H9 (cell line): ENCODE measurements at regions not wholly inside any gene's neighbourhood (a gene's known extent, or its start where the extent isn't known, plus 50 kb on each side); places are given as distances from the start of the nearest gene placed in this dataset.

Experiments
- DNase-seq: peaks from one replicate; pipeline ENCODE4 v3.0.0-alpha.2; 2017
- H2AFZ ChIP-seq: one replicate; pipeline ENCODE4 v1.6.1; 2013; ENCODE audit warnings: mild to moderate bottlenecking, low read length, control low read depth, moderate library complexity
- H2AK5ac ChIP-seq: 2 replicates; pipeline ENCODE4 v1.6.1; 2013; ENCODE audit warnings: low read length, control low read depth, mixed read lengths; ENCODE audit not compliant: insufficient read length
- H2BK120ac ChIP-seq: one replicate; pipeline ENCODE4 v1.6.1; 2013; ENCODE audit warnings: low read depth, mild to moderate bottlenecking, low read length, control low read depth, inconsistent platforms; ENCODE audit not compliant: poor library complexity, severe bottlenecking
- H2BK12ac ChIP-seq: 2 replicates; pipeline ENCODE4 v1.6.1; 2013; ENCODE audit warnings: low read length, control low read depth, mixed read lengths, low read depth; ENCODE audit not compliant: insufficient read length
- H2BK15ac ChIP-seq: 2 replicates; pipeline ENCODE4 v1.6.1; 2013; ENCODE audit warnings: low read depth, low read length, control low read depth
- H2BK20ac ChIP-seq: one replicate; pipeline ENCODE4 v1.6.1; 2013; ENCODE audit warnings: low read depth, mild to moderate bottlenecking, low read length, control low read depth, inconsistent platforms; ENCODE audit not compliant: poor library complexity, severe bottlenecking
- H2BK5ac ChIP-seq: 2 replicates; pipeline ENCODE4 v1.6.1; 2013; ENCODE audit warnings: low read length, control low read depth, mixed read lengths; ENCODE audit not compliant: insufficient read length
- H3K14ac ChIP-seq: 2 replicates; pipeline ENCODE4 v1.6.1; 2013; ENCODE audit warnings: low read length, control low read depth; ENCODE audit not compliant: insufficient read depth
- H3K18ac ChIP-seq: 2 replicates; pipeline ENCODE4 v1.6.1; 2013; ENCODE audit warnings: low read depth, mild to moderate bottlenecking, mixed read lengths, low read length, control low read depth; ENCODE audit not compliant: insufficient read length
- H3K23ac ChIP-seq: 2 replicates; pipeline ENCODE4 v1.6.1; 2013; ENCODE audit warnings: low read length, control low read depth, mixed read lengths, low read depth; ENCODE audit not compliant: insufficient read length
- H3K23me2 ChIP-seq: 2 replicates; pipeline ENCODE4 v1.6.1; 2013; ENCODE audit warnings: low read depth, mild to moderate bottlenecking, mixed read lengths, low read length, control low read depth; ENCODE audit not compliant: insufficient read length, poor library complexity, severe bottlenecking
- H3K27ac ChIP-seq: 2 replicates; pipeline ENCODE4 v1.5.1; 2013; ENCODE audit warnings: low read length, control low read depth, mixed read lengths, low read depth; ENCODE audit not compliant: insufficient read length
- H3K27me3 ChIP-seq: 2 replicates; pipeline ENCODE4 v1.6.1; 2013; ENCODE audit warnings: low read length, control low read depth, inconsistent platforms; ENCODE audit not compliant: insufficient read depth
- H3K4ac ChIP-seq: 2 replicates; pipeline ENCODE4 v1.6.1; 2013; ENCODE audit warnings: low read depth, mild to moderate bottlenecking, control low read depth, inconsistent platforms, low read length, moderate library complexity
- H3K4me1 ChIP-seq: 2 replicates; pipeline ENCODE4 v1.6.1; 2013; ENCODE audit warnings: low read length, control low read depth, inconsistent platforms; ENCODE audit not compliant: insufficient read depth
- H3K4me2 ChIP-seq: 2 replicates; pipeline ENCODE4 v1.6.1; 2013; ENCODE audit warnings: low read length, control low read depth, mixed read lengths; ENCODE audit not compliant: insufficient read length, insufficient read depth
- H3K56ac ChIP-seq: 2 replicates; pipeline ENCODE4 v1.6.1; 2013; ENCODE audit warnings: low read depth, mild to moderate bottlenecking, mixed read lengths, low read length, control low read depth; ENCODE audit not compliant: insufficient read length
- H3K79me1 ChIP-seq: 2 replicates; pipeline ENCODE4 v1.6.1; 2013; ENCODE audit warnings: low read depth, mild to moderate bottlenecking, moderate library complexity, low read length, control low read depth, inconsistent platforms; ENCODE audit not compliant: insufficient read depth, poor library complexity, severe bottlenecking
- H3K79me2 ChIP-seq: 2 replicates; pipeline ENCODE4 v1.6.1; 2013; ENCODE audit warnings: low read length, control low read depth, inconsistent platforms; ENCODE audit not compliant: insufficient read depth
- H3K9ac ChIP-seq: 2 replicates; pipeline ENCODE4 v1.6.1; 2013; ENCODE audit warnings: low read length, control low read depth, mixed read lengths; ENCODE audit not compliant: insufficient read length; ENCODE audit errors: extremely low read depth
- H3K9me3 ChIP-seq: one replicate; pipeline ENCODE4 v1.6.1; 2013; ENCODE audit warnings: low read depth, low read length, inconsistent platforms; ENCODE audit not compliant: control insufficient read depth
- H3T11ph ChIP-seq: one replicate; pipeline ENCODE4 v1.6.1; 2013; ENCODE audit warnings: mild to moderate bottlenecking, low read length, control low read depth, inconsistent platforms
- H4K20me1 ChIP-seq: one replicate; pipeline ENCODE4 v1.6.1; 2013; ENCODE audit not compliant: control insufficient read depth, insufficient read length, insufficient read depth
- H4K5ac ChIP-seq: 2 replicates; pipeline ENCODE4 v1.6.1; 2013; ENCODE audit warnings: low read depth, mild to moderate bottlenecking, mixed read lengths, low read length, control low read depth; ENCODE audit not compliant: insufficient read length
- H4K8ac ChIP-seq: replicated peaks from 2 replicates; pipeline ENCODE4 v1.6.1; 2013; ENCODE audit warnings: low read length, control low read depth, mixed read lengths, low read depth; ENCODE audit not compliant: insufficient read length
- H4K91ac ChIP-seq: 2 replicates; pipeline ENCODE4 v1.6.1; 2013; ENCODE audit warnings: low read depth, mild to moderate bottlenecking, moderate library complexity, mixed read lengths, low read length, control low read depth; ENCODE audit not compliant: insufficient read length
- H3K27ac Mint-ChIP-seq, 3 experiments: 2 replicates in 2 of 3; 3 replicates in 1 of 3; pipeline ENCODE4 v1.8.0; 2020 to 2021; ENCODE audit warnings: mixed read lengths in 3 of 3, mild to moderate bottlenecking in 1 of 3, moderate library complexity in 1 of 3
- H3K27me3 Mint-ChIP-seq: 2 replicates; pipeline ENCODE4 v1.8.0; 2021; ENCODE audit warnings: low read depth, mild to moderate bottlenecking, moderate library complexity, mixed read lengths
- H3K36me3 Mint-ChIP-seq, 3 experiments: 2 replicates in 2 of 3; 3 replicates in 1 of 3; pipeline ENCODE4 v1.8.0; 2020 to 2021; ENCODE audit warnings: low read depth in 3 of 3, mixed read lengths in 3 of 3; ENCODE audit not compliant: insufficient read depth in 1 of 3
- H3K4me1 Mint-ChIP-seq, 2 experiments: 2 replicates each; pipeline ENCODE4 v1.8.0; 2020; ENCODE audit warnings: mixed read lengths in 2 of 2
- H3K4me3 Mint-ChIP-seq, 2 experiments: 2 replicates in 1 of 2; 3 replicates in 1 of 2; pipeline ENCODE4 v1.8.0; 2020 to 2021; ENCODE audit warnings: mild to moderate bottlenecking in 2 of 2, mixed read lengths in 2 of 2, moderate library complexity in 1 of 2
- H3K9me3 Mint-ChIP-seq, 2 experiments: 2 replicates in 1 of 2; 3 replicates in 1 of 2; pipeline ENCODE4 v1.8.0; 2020; ENCODE audit warnings: mild to moderate bottlenecking in 2 of 2, mixed read lengths in 2 of 2, moderate library complexity in 1 of 2
- CTCF ChIP-seq: fragments of 200-600 bp; sonication (generic); conservative IDR thresholded peaks from 3 replicates; pipeline ENCODE4 v1.8.0; 2021; ENCODE audit warnings: antibody characterized with exemption, mild to moderate bottlenecking
- WGBS: extraction: QIAGEN DNeasy Blood & Tissue Kit; methylation state at CpG from one replicate; pipeline ENCODE4 v1.1.7; 2013; ENCODE audit warnings: missing lambda C conversion rate, low lambda C conversion rate, mixed read lengths; ENCODE audit not compliant: insufficient read length; ENCODE audit errors: extremely low coverage; 5-methylcytosine and 5-hydroxymethylcytosine counted together

- Histone ChIP-seq H2BK120ac (no peak overlapping the region), H3K4me2 (no peak overlapping the region), H3T11ph (no peak overlapping the region), H3K18ac (no peak overlapping the region), H3K23ac (no peak overlapping the region), H3K4me1 (no peaks in the 10 kb centered on the region), H3K23me2 (no peaks in the 10 kb centered on the region), H2BK15ac (no peak overlapping the region), H3K27ac (no peak overlapping the region), H3K56ac (no peak overlapping the region), H3K14ac (no peak overlapping the region), H3K4ac (no peak overlapping the region), H2AK5ac (no peak overlapping the region), H3K9me3 (no peaks in the 10 kb centered on the region), H3K27me3 (no peaks in the 10 kb centered on the region), H4K5ac (no peak overlapping the region), H3K79me1 (no peaks in the 10 kb centered on the region), H2BK20ac (no peak overlapping the region), H4K8ac (no peak overlapping the region), H4K91ac (no peak overlapping the region), H2BK5ac (no peak overlapping the region), H2AFZ (no peak overlapping the region), H3K9ac (no peak overlapping the region), H3K79me2 (no peaks in the 10 kb centered on the region), H2BK12ac (no peak overlapping the region), H4K20me1 (no peaks in the 10 kb centered on the region)
- H3K27me3 Mint-ChIP-seq = no peaks in the 10 kb centered on the region; the same call in 1 of the 2 replicates
- no peak overlapping the region for H3K27ac Mint-ChIP-seq
- DNase-seq = no peak
- H3K9me3 Mint-ChIP-seq = no peaks in the 10 kb centered on the region
- H3K4me1 Mint-ChIP-seq = peaks cover 8 to 21% of the 10 kb centered on the region in 2 experiments
- TF ChIP-seq CTCF = no peak
- H3K4me3 Mint-ChIP-seq = no peak overlapping the region
- no peaks in the 10 kb centered on the region for H3K36me3 Mint-ChIP-seq
- WGBS = no CpG with 5 or more reads among the region's 3 CpGs
These were observed 280.9 kb downstream of the UTP18 start for GRCh38 chr17:51541215-51541614.
